Liver (tissue), 8 donors: ENCODE measurements at regions not wholly inside any gene's neighbourhood (a gene's known extent, or its start where the extent isn't known, plus 50 kb on each side); places are given as distances from the start of the nearest gene placed in this dataset.

Source experiments
- DNase-seq: peaks from one replicate; pipeline ENCODE4 v3.0.0-alpha.2; 2017; ENCODE audit warnings: low spot score
- H3K27ac ChIP-seq, 2 donors: one replicate each; pipeline ENCODE4 v1.7.0; 2013; ENCODE audit warnings: inconsistent platforms in 2 of 2, low read length in 2 of 2, control low read depth in 1 of 2, low read depth in 1 of 2, mild to moderate bottlenecking in 1 of 2
- H3K27me3 ChIP-seq, 4 donors: one replicate each; pipeline versions ENCODE4 v1.6.1 to v1.7.0; 2013; ENCODE audit warnings: low read length in 3 of 4, inconsistent platforms in 1 of 4, mild to moderate bottlenecking in 1 of 4, moderate library complexity in 1 of 4; ENCODE audit not compliant: control insufficient read depth in 4 of 4, insufficient read depth in 4 of 4
- H3K36me3 ChIP-seq, 4 donors: one replicate each; pipeline versions ENCODE4 v1.6.1 to v1.7.0; 2013; ENCODE audit warnings: low read length in 3 of 4, mild to moderate bottlenecking in 3 of 4, low read depth in 1 of 4, moderate library complexity in 1 of 4; ENCODE audit not compliant: control insufficient read depth in 4 of 4, insufficient read depth in 3 of 4
- H3K4me1 ChIP-seq, 4 donors: one replicate each; pipeline versions ENCODE4 v1.6.1 to v1.7.0; 2013; ENCODE audit warnings: low read length in 3 of 4, mild to moderate bottlenecking in 3 of 4, moderate library complexity in 1 of 4; ENCODE audit not compliant: control insufficient read depth in 4 of 4, insufficient read depth in 4 of 4
- H3K4me3 ChIP-seq, 3 donors: one replicate each; pipeline versions ENCODE4 v1.6.1 to v1.7.0; 2013; ENCODE audit warnings: low read length in 3 of 3, control low read depth in 1 of 3, low read depth in 1 of 3, mild to moderate bottlenecking in 1 of 3
- H3K9ac ChIP-seq, 2 donors: one replicate each; pipeline ENCODE4 v1.7.0; 2013; ENCODE audit warnings: low read length in 2 of 2, mild to moderate bottlenecking in 2 of 2, moderate library complexity in 2 of 2, control low read depth in 1 of 2, low read depth in 1 of 2
- H3K9me3 ChIP-seq, 4 donors: one replicate each; pipeline versions ENCODE4 v1.6.1 to v1.7.0; 2013; ENCODE audit warnings: low read length in 3 of 4; ENCODE audit not compliant: control insufficient read depth in 4 of 4
- EGR1 ChIP-seq, 2 donors: IDR thresholded peaks; 2 replicates each; pipeline ENCODE4 v1.6.1; 2016 to 2018; ENCODE audit warnings: antibody characterized with exemption in 2 of 2, low read depth in 2 of 2
- FOXA1 ChIP-seq: IDR thresholded peaks from 2 replicates; pipeline ENCODE4 v1.6.1; 2016; ENCODE audit warnings: antibody characterized with exemption
- GABPA ChIP-seq, 2 donors: IDR thresholded peaks in 1 of 2; conservative IDR thresholded peaks in 1 of 2; 2 replicates each; pipeline ENCODE4 v1.6.1; 2016; ENCODE audit warnings: antibody characterized with exemption in 2 of 2, mild to moderate bottlenecking in 1 of 2, moderate library complexity in 1 of 2
- HNF4A ChIP-seq, 2 donors: conservative IDR thresholded peaks; 2 replicates each; pipeline ENCODE4 v1.6.1; 2016; ENCODE audit warnings: antibody characterized with exemption in 2 of 2, mild to moderate bottlenecking in 2 of 2
- HNF4G ChIP-seq: IDR thresholded peaks from 2 replicates; pipeline ENCODE4 v1.6.1; 2016; ENCODE audit warnings: antibody characterized with exemption
- JUND ChIP-seq, 2 donors: IDR thresholded peaks; 2 replicates each; pipeline ENCODE4 v1.6.1; 2016; ENCODE audit warnings: antibody characterized with exemption in 2 of 2
- NR2F2 ChIP-seq: IDR thresholded peaks from 2 replicates; pipeline ENCODE4 v1.6.1; 2016; ENCODE audit warnings: antibody characterized with exemption
- RXRA ChIP-seq, 2 donors: IDR thresholded peaks; 2 replicates each; pipeline ENCODE4 v1.6.1; 2017 to 2018; ENCODE audit warnings: antibody characterized with exemption in 2 of 2, mild to moderate bottlenecking in 1 of 2
- TAF1 ChIP-seq: conservative IDR thresholded peaks from 2 replicates; pipeline ENCODE4 v1.6.1; 2016; ENCODE audit warnings: antibody characterized with exemption, mild to moderate bottlenecking
- YY1 ChIP-seq: IDR thresholded peaks from 2 replicates; pipeline ENCODE4 v1.6.1; 2016; ENCODE audit warnings: antibody characterized with exemption, mild to moderate bottlenecking
- WGBS: extraction: QIAGEN DNeasy Blood & Tissue Kit; methylation state at CpG from one replicate; pipeline ENCODE4 v1.1.7; 2013; 5-methylcytosine and 5-hydroxymethylcytosine counted together
- TF ChIP-seq, protein P1 (sequence below): IDR thresholded peaks from 2 replicates; pipeline ENCODE4 v1.6.1; 2016; ENCODE audit warnings: antibody characterized with exemption
- TF ChIP-seq, protein P2 (sequence below): fragments of 150-350 bp; IDR thresholded peaks from 2 replicates; pipeline ENCODE4 v1.5.1; 2017; ENCODE audit warnings: improper control_type of control experiment, low read depth, low read length; ENCODE audit not compliant: missing input control
- TF ChIP-seq, protein P3 (sequence below): IDR thresholded peaks from 2 replicates; pipeline ENCODE4 v1.6.1; 2016; ENCODE audit warnings: antibody characterized with exemption, mild to moderate bottlenecking
- TF ChIP-seq, protein P4 (sequence below): IDR thresholded peaks from 2 replicates; pipeline ENCODE4 v1.6.1; 2016; ENCODE audit warnings: antibody characterized with exemption
- TF ChIP-seq, protein P5 (sequence below): IDR thresholded peaks from 2 replicates; pipeline ENCODE4 v1.6.1; 2016; ENCODE audit warnings: antibody characterized with exemption
- donor health status: healthy.
- donor health status: healthy.
- donor health status: healthy.
- donor health status: healthy.
- donor health status: healthy.

DNA sequence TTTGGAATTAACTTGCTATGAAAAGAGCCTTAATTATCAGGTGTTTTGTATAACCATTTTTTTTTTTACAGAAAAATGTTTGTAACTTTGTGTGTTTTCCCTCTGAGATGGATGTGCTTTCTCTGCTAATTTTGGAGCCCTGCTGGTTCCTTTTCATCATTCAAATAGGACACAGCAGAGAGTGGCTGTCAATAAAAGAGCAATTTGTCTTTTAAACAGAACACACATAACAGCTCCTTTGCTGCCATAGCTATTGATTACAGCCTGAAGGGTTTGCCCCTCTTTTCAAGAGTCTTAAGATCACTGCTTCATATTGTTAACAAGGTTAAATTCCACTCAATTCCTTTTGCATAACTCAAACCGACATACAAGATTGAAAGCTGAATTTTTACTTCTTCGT, 187.2 kb upstream of the MBL2 start (continued):
- TF ChIP-seq NR2F2 (no peak), JUND (IDR thresholded peaks at IDR 0.05) (no peak)
- TF ChIP-seq, protein P1, sequence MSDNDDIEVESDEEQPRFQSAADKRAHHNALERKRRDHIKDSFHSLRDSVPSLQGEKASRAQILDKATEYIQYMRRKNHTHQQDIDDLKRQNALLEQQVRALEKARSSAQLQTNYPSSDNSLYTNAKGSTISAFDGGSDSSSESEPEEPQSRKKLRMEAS, result no peak

DNA sequence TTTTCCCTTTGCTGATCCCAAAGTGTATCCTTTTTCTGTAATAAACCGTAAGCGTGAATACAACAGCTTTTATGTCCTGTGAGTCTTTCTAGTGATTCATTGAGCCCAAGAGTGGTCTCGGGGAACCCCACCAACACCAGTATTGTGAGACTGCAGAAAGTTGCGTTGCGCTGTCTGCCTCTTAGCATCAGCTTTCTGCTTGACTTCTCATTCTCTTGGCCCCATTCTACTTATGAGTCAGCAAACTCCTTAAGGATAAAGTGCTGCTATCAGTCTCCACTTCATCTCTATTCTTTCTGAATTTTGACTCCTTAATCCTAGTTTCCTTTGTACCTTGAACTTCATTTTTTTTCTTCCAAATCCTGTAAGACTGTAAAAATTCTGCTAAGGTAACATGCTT, 184.3 kb upstream of the MBL2 start:
- no peak overlapping the region for H3K9ac ChIP-seq
- no peaks in the 10 kb centered on the region for H3K4me1 ChIP-seq
- TF ChIP-seq FOXA1, result no peak
- TF ChIP-seq, protein P2, sequence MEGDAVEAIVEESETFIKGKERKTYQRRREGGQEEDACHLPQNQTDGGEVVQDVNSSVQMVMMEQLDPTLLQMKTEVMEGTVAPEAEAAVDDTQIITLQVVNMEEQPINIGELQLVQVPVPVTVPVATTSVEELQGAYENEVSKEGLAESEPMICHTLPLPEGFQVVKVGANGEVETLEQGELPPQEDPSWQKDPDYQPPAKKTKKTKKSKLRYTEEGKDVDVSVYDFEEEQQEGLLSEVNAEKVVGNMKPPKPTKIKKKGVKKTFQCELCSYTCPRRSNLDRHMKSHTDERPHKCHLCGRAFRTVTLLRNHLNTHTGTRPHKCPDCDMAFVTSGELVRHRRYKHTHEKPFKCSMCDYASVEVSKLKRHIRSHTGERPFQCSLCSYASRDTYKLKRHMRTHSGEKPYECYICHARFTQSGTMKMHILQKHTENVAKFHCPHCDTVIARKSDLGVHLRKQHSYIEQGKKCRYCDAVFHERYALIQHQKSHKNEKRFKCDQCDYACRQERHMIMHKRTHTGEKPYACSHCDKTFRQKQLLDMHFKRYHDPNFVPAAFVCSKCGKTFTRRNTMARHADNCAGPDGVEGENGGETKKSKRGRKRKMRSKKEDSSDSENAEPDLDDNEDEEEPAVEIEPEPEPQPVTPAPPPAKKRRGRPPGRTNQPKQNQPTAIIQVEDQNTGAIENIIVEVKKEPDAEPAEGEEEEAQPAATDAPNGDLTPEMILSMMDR, result no peak
- no peaks in the 10 kb centered on the region for H3K36me3 ChIP-seq
- 97% methylated on average over 5 of the region's 5 CpGs for WGBS
- no peak overlapping the region for H3K4me3 ChIP-seq
- no peak overlapping the region for H3K27ac ChIP-seq
- no peaks in the 10 kb centered on the region for H3K27me3 ChIP-seq
- H3K9me3 ChIP-seq, result no peaks in the 10 kb centered on the region
- no peak for DNase-seq

DNA sequence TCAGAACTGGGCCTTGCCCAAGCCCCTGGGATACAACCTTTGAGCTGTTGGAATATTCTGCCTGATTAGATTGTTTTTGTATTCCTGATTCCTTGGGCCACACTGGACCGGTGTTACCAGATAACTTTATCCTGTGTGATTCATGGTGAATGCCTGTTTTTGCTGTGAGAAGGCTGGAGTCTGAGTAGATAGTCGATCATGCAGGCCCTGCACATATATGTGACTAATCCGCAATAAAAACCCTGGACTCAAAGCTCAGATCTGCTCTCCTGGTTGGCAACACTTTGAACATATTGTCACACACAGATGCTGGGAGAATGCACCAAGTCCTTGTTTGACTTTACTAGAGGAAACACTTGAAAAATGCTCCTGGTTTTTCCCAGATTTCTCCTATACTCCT, 183.9 kb upstream of the MBL2 start:
- Histone ChIP-seq H3K27me3 (no peaks in the 10 kb centered on the region), H3K4me1 (no peaks in the 10 kb centered on the region), H3K27ac (no peak overlapping the region), H3K9ac (no peak overlapping the region), H3K4me3 (no peak overlapping the region), H3K36me3 (no peaks in the 10 kb centered on the region), H3K9me3 (no peaks in the 10 kb centered on the region)
- WGBS, result 70% methylated on average over 3 of the region's 3 CpGs
- no peak for DNase-seq
- TF ChIP-seq, protein P3, sequence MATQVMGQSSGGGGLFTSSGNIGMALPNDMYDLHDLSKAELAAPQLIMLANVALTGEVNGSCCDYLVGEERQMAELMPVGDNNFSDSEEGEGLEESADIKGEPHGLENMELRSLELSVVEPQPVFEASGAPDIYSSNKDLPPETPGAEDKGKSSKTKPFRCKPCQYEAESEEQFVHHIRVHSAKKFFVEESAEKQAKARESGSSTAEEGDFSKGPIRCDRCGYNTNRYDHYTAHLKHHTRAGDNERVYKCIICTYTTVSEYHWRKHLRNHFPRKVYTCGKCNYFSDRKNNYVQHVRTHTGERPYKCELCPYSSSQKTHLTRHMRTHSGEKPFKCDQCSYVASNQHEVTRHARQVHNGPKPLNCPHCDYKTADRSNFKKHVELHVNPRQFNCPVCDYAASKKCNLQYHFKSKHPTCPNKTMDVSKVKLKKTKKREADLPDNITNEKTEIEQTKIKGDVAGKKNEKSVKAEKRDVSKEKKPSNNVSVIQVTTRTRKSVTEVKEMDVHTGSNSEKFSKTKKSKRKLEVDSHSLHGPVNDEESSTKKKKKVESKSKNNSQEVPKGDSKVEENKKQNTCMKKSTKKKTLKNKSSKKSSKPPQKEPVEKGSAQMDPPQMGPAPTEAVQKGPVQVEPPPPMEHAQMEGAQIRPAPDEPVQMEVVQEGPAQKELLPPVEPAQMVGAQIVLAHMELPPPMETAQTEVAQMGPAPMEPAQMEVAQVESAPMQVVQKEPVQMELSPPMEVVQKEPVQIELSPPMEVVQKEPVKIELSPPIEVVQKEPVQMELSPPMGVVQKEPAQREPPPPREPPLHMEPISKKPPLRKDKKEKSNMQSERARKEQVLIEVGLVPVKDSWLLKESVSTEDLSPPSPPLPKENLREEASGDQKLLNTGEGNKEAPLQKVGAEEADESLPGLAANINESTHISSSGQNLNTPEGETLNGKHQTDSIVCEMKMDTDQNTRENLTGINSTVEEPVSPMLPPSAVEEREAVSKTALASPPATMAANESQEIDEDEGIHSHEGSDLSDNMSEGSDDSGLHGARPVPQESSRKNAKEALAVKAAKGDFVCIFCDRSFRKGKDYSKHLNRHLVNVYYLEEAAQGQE, result no peak
- TF ChIP-seq HNF4A (conservative IDR thresholded peaks at IDR 0.05) (no peak), GABPA (IDR thresholded peaks at IDR 0.05 in 1 of 2, conservative IDR thresholded peaks at IDR 0.05 in 1 of 2) (no peak), YY1 (no peak), RXRA (IDR thresholded peaks at IDR 0.05) (no peak)

DNA sequence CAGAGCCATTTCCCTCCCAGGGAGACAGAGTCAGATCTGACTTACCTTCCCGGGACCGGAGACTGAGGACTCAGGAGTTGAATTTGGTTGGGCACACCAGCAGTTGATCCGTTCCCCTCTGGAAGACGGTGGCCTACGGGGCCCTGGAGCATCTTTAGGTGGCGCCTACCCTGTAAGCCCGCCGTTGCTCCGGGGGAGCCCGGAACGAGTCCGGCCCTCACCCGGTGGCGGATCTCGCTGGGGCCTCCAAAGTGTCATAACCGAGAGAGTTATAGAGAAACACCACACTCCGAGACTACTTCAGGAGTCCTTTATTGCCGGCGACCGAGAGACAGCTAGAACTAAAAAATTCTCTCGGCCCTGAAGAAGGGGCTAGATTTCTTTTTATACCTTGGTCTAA, 182.8 kb upstream of the MBL2 start:
- Histone ChIP-seq H3K4me1 (no peaks in the 10 kb centered on the region), H3K36me3 (no peaks in the 10 kb centered on the region), H3K27ac (no peak overlapping the region), H3K9ac (no peak overlapping the region), H3K4me3 (no peak overlapping the region), H3K9me3 (no peaks in the 10 kb centered on the region), H3K27me3 (no peaks in the 10 kb centered on the region)
- DNase-seq, result no peak
- 97% methylated on average over 21 of the region's 21 CpGs for WGBS
- TF ChIP-seq EGR1 (IDR thresholded peaks at IDR 0.05; ENCODE audit: low read depth in 2 of 2), result no peak
- no peak for TF ChIP-seq TAF1
- no peak for TF ChIP-seq NR2F2
- TF ChIP-seq, protein P4, sequence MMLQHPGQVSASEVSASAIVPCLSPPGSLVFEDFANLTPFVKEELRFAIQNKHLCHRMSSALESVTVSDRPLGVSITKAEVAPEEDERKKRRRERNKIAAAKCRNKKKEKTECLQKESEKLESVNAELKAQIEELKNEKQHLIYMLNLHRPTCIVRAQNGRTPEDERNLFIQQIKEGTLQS, result no peak
- TF ChIP-seq HNF4G, result no peak
- TF ChIP-seq, protein P1, result no peak
- TF ChIP-seq, protein P5, sequence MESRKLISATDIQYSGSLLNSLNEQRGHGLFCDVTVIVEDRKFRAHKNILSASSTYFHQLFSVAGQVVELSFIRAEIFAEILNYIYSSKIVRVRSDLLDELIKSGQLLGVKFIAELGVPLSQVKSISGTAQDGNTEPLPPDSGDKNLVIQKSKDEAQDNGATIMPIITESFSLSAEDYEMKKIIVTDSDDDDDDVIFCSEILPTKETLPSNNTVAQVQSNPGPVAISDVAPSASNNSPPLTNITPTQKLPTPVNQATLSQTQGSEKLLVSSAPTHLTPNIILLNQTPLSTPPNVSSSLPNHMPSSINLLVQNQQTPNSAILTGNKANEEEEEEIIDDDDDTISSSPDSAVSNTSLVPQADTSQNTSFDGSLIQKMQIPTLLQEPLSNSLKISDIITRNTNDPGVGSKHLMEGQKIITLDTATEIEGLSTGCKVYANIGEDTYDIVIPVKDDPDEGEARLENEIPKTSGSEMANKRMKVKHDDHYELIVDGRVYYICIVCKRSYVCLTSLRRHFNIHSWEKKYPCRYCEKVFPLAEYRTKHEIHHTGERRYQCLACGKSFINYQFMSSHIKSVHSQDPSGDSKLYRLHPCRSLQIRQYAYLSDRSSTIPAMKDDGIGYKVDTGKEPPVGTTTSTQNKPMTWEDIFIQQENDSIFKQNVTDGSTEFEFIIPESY, result no peak
- no peak for TF ChIP-seq YY1
- no peak for TF ChIP-seq RXRA (IDR thresholded peaks at IDR 0.05)
- no peak for TF ChIP-seq HNF4A (conservative IDR thresholded peaks at IDR 0.05)
